ENCODE measurements at regions not wholly inside any gene's neighbourhood (a gene's known extent, or its start where the extent isn't known, plus 50 kb on each side); places are given as distances from the start of the nearest gene placed in this dataset.

DNA sequence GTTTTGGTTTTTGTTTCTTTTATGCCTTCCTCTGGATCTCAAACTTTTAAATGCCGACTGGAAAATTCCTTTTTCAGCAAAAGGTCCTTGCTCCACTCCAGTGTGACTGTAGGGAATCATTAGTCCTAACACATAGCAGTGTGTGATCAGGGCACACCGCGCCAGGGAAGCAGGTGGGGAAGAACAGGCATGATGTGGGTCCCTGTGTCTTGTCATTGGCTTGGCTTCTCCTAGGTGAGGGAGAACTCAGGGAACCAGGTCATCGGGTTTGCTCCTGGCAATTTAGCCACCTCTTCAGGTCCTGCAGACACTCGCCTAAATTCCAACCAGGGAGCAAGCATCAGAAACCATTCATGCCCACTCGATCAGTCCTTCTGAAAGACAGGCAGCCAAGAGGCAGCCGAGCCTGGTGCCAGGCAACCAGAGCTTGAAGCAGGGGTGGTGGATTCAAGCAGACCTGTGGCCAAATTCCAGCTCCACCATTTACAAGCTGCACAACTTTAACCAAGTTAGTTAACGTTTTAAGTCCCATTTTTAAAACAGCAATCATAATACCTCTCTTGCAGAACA, 514.2 kb downstream of the BNC2 start:
- intact Hi-C loops (cut with micrococcal nuclease) = no loop called here
- ATAC-seq = no peak
- TF ChIP-seq FOSL1 (IDR thresholded peaks at IDR 0.05; ENCODE audit: low read depth) = no peak
- TF ChIP-seq, protein P1, sequence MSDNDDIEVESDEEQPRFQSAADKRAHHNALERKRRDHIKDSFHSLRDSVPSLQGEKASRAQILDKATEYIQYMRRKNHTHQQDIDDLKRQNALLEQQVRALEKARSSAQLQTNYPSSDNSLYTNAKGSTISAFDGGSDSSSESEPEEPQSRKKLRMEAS (IDR thresholded peaks at IDR 0.05) = no peak
- TF ChIP-seq ELF1 (IDR thresholded peaks at IDR 0.05; ENCODE audit: borderline replicate concordance, low read depth) = no peak
- no peak for TF ChIP-seq EZH2 (IDR thresholded peaks at IDR 0.05)
- TF ChIP-seq ZNF274 (IDR thresholded peaks at IDR 0.05; ENCODE audit: low read depth, low read length) = no peak
- no peak for TF ChIP-seq TCF7L2 (IDR thresholded peaks at IDR 0.05; ENCODE audit: borderline replicate concordance, extremely low read depth, insufficient read depth, insufficient read length)
- TF ChIP-seq SRF (IDR thresholded peaks at IDR 0.05; ENCODE audit: low read depth) = no peak
- TF ChIP-seq, protein P2, sequence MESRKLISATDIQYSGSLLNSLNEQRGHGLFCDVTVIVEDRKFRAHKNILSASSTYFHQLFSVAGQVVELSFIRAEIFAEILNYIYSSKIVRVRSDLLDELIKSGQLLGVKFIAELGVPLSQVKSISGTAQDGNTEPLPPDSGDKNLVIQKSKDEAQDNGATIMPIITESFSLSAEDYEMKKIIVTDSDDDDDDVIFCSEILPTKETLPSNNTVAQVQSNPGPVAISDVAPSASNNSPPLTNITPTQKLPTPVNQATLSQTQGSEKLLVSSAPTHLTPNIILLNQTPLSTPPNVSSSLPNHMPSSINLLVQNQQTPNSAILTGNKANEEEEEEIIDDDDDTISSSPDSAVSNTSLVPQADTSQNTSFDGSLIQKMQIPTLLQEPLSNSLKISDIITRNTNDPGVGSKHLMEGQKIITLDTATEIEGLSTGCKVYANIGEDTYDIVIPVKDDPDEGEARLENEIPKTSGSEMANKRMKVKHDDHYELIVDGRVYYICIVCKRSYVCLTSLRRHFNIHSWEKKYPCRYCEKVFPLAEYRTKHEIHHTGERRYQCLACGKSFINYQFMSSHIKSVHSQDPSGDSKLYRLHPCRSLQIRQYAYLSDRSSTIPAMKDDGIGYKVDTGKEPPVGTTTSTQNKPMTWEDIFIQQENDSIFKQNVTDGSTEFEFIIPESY (IDR thresholded peaks at IDR 0.05; ENCODE audit: extremely low read depth, insufficient replicate concordance, low read length) = no peak
- no peak for TF ChIP-seq CEBPB (IDR thresholded peaks at IDR 0.05; ENCODE audit: low read depth)
- TF ChIP-seq RAD21 (IDR thresholded peaks at IDR 0.05; ENCODE audit: low read depth) = no peak
- no peak for TF ChIP-seq ZFX (IDR thresholded peaks at IDR 0.05)
- Histone ChIP-seq H3K4me3 (replicated peaks in 1 of 2; ENCODE audit: low read depth in 1 of 2, low read length in 2 of 2) (no peak overlapping the region), H3K27ac (ENCODE audit: low read depth, low read length) (no peak overlapping the region), H3K9ac (ENCODE audit: low read length) (no peak overlapping the region), H4K20me1 (ENCODE audit: insufficient read depth) (no peaks in the 10 kb centered on the region), H3K79me2 (ENCODE audit: insufficient read depth, low read length) (no peaks in the 10 kb centered on the region), H3K27me3 (ENCODE audit: insufficient read depth, low read length) (no peaks in the 10 kb centered on the region), H3K4me1 (ENCODE audit: control insufficient read depth in 1 of 2, insufficient read depth in 2 of 2, low read length in 2 of 2) (no peaks in the 10 kb centered on the region), H2AFZ (ENCODE audit: low read depth, low read length, poor library complexity, severe bottlenecking) (no peak overlapping the region), H3K9me2 (ENCODE audit: insufficient read depth) (no peaks in the 10 kb centered on the region), H3K9me3 (ENCODE audit: control insufficient read depth in 1 of 2, insufficient read depth in 1 of 2, low read depth in 1 of 2, low read length in 2 of 2) (no peaks in the 10 kb centered on the region; a peak in 1 of 4 replicates), H3K36me3 (ENCODE audit: control insufficient read depth in 1 of 2, insufficient read depth in 2 of 2, low read length in 2 of 2) (no peaks in the 10 kb centered on the region), H3K4me2 (ENCODE audit: low read length) (no peak overlapping the region)
- no TSS peak for BruUV-seq (replicated peaks)
- DNase-seq (ENCODE audit: low read depth, low spot score) = no peak
- ChIA-PET CTCF (no interaction called here), RAD21 (ENCODE audit: low non-redundant PET in 1 of 2, low total read pairs in 2 of 2, uncharacterized antibody in 2 of 2, unreplicated experiment in 2 of 2) (no interaction called here), POLR2A (no interaction called here)
